ENCODE measurements at regions not wholly inside any gene's neighbourhood (a gene's known extent, or its start where the extent isn't known, plus 50 kb on each side); places are given as distances from the start of the nearest gene placed in this dataset.

DNA sequence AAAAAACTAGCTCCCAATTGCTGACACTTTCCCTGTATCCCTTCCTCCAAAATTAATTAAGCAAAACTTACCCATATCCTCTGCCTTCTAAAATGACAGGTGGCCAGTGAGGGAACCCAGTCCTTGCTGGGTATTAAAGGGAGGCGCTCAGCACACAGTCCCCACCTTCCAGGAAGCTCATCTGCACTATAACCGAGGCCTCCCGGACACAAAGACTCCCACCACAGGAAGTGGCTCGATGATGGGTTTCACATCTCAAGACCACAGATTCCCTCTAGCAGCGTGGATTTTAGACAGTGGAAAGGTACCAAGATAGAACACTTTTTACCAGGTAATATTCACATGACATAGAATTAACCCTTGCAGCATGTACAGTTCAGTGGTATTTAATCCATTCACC lies 126.8 kb upstream of the NCOR2 start:
- Histone ChIP-seq H3K36me3 (ENCODE audit: control insufficient read depth, insufficient read depth, low read length) (no peaks in the 10 kb centered on the region), H3K4me3 (replicated peaks; ENCODE audit: low read depth, low read length) (no peak overlapping the region), H3K27me3 (replicated peaks; ENCODE audit: control insufficient read depth, insufficient read depth, low read length) (no peaks in the 10 kb centered on the region; the same call in none of the 2 replicates)
- DNase-seq (ENCODE audit: extremely low read depth, insufficient read length) = no peak
- TF ChIP-seq CTCF (IDR thresholded peaks at IDR 0.05; ENCODE audit: insufficient read depth, low read length, poor library complexity, severe bottlenecking) = no peak

DNA sequence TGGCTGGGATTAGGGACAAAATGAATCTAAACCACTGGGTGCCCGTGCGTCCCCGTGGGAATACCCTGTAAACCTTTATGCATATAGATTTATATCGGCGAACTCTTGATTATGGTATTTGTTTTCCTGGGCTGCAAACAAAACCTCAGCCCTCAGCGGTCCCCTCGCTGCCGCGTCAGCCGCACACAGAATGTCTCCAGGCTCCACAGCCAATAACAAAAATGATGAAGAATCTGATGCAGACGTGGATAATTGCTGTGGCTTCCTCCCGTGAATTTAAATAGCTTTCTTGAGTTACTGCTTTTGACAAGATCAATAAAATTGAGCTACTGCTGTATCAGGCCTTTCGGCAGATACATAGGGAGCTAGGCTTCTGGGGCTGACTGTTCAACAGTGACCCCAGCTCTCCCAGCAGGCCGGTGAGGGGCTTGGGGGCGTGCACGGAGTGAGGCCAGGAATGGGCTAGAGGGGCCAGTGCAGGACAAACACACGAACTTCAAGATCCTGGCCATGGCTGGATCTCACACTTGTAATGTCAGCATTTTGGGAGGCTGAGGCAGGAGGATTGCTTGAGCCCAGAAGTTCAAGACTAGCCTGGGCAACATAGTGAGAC lies 125.8 kb upstream of the NCOR2 start:
- Histone ChIP-seq H3K27me3 (replicated peaks; ENCODE audit: control insufficient read depth, insufficient read depth, low read length) (no peaks in the 10 kb centered on the region; the same call in 1 of the 2 replicates), H3K4me3 (replicated peaks; ENCODE audit: low read depth, low read length) (no peak overlapping the region), H3K36me3 (ENCODE audit: control insufficient read depth, insufficient read depth, low read length) (no peaks in the 10 kb centered on the region)
- TF ChIP-seq CTCF (IDR thresholded peaks at IDR 0.05; ENCODE audit: insufficient read depth, low read length, poor library complexity, severe bottlenecking) = no peak
- no peak for DNase-seq (ENCODE audit: extremely low read depth, insufficient read length)

DNA sequence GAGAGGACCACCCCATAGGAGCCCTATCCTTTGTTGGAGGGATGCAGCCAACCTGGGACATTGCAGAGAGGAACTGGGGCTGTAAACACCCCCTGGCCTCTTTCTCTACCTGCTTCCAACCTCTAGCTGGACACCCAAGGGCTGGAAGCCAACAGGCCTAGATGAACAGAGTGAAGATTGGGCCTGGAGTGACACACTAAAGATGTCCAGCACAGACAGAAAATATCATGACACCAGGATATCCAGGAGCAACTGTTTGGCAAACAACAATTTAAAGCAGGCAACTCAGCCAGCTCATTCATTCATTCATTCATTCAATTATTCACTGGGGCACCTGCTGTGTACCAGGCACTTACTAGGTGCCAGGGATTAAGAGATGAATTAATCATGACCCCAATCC lies 125.0 kb upstream of the NCOR2 start:
- DNase-seq (ENCODE audit: extremely low read depth, insufficient read length) = no peak
- no peak overlapping the region for H3K4me3 ChIP-seq (replicated peaks; ENCODE audit: low read depth, low read length)
- no peaks in the 10 kb centered on the region; the same call in 1 of the 2 replicates for H3K27me3 ChIP-seq (replicated peaks; ENCODE audit: control insufficient read depth, insufficient read depth, low read length)
- H3K36me3 ChIP-seq (ENCODE audit: control insufficient read depth, insufficient read depth, low read length) = no peaks in the 10 kb centered on the region
- no peak for TF ChIP-seq CTCF (IDR thresholded peaks at IDR 0.05; ENCODE audit: insufficient read depth, low read length, poor library complexity, severe bottlenecking)

DNA sequence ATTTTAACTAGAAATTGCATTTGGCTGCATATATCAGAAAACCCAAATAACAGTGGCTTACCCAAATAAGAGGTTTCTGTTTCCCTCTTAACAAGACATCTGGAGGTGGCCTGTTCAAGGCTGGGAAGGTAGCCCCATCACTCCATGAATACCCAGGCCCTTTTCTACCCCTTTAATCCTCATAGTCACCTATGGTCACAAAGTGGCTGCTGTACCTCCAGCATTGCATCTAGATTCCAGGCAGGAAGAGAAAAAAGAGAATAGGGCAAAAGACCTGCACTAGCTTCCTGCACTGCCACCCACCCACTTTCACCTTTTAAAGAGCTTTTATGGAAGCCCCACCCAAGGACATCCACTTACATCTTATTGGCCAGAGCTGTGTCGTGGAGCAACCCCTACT lies 124.0 kb upstream of the NCOR2 start:
- no peak for DNase-seq (ENCODE audit: extremely low read depth, insufficient read length)
- Histone ChIP-seq H3K36me3 (ENCODE audit: control insufficient read depth, insufficient read depth, low read length) (no peaks in the 10 kb centered on the region), H3K27me3 (replicated peaks; ENCODE audit: control insufficient read depth, insufficient read depth, low read length) (no peaks in the 10 kb centered on the region), H3K4me3 (replicated peaks; ENCODE audit: low read depth, low read length) (no peak overlapping the region)
- TF ChIP-seq CTCF (IDR thresholded peaks at IDR 0.05; ENCODE audit: insufficient read depth, low read length, poor library complexity, severe bottlenecking) = no peak

GRCh38 chr12:124689631-124690030 lies 122.2 kb upstream of the NCOR2 start:
- Histone ChIP-seq H3K4me3 (replicated peaks; ENCODE audit: low read depth, low read length) (no peak overlapping the region), H3K36me3 (ENCODE audit: control insufficient read depth, insufficient read depth, low read length) (no peaks in the 10 kb centered on the region), H3K27me3 (replicated peaks; ENCODE audit: control insufficient read depth, insufficient read depth, low read length) (no peaks in the 10 kb centered on the region)
- no peak for TF ChIP-seq CTCF (IDR thresholded peaks at IDR 0.05; ENCODE audit: insufficient read depth, low read length, poor library complexity, severe bottlenecking)
- no peak for DNase-seq (ENCODE audit: extremely low read depth, insufficient read length)
